GM12878 (cell line): ENCODE measurements at regions not wholly inside any gene's neighbourhood (a gene's known extent, or its start where the extent isn't known, plus 50 kb on each side); places are given as distances from the start of the nearest gene placed in this dataset.

Source experiments
- ATF7 ChIP-seq: fragments of 450-650 bp; IDR thresholded peaks from 2 replicates; pipeline ENCODE4 v1.6.1; 2016; ENCODE audit warnings: low read depth, mild to moderate bottlenecking
- NFYB ChIP-seq: IDR thresholded peaks from 2 replicates; pipeline ENCODE4 v1.6.1; 2011; ENCODE audit warnings: low read depth, mild to moderate bottlenecking, low read length, improper control_type of control experiment, moderate library complexity; ENCODE audit not compliant: insufficient read depth
- POLR2AphosphoS5 ChIP-seq: IDR thresholded peaks from 2 replicates; pipeline ENCODE4 v1.6.1; 2011; ENCODE audit warnings: mild to moderate bottlenecking, low read length, inconsistent platforms
- RAD21 ChIP-seq: IDR thresholded peaks from 2 replicates; pipeline ENCODE4 v1.6.1; 2011; ENCODE audit warnings: mild to moderate bottlenecking, low read depth, low read length, moderate library complexity; ENCODE audit not compliant: insufficient read depth
- SIN3A ChIP-seq: IDR thresholded peaks from 2 replicates; pipeline ENCODE4 v1.6.1; 2012; ENCODE audit warnings: low read depth, low read length, improper control_type of control experiment
- SUZ12 ChIP-seq: fragments of 200-600 bp; sonication (generic); IDR thresholded peaks from one replicate; pipeline ENCODE4 v1.6.1; 2018; ENCODE audit warnings: antibody characterized with exemption, mild to moderate bottlenecking; ENCODE audit not compliant: unreplicated experiment
- TF ChIP-seq, protein P1 (sequence below), 3 experiments: IDR thresholded peaks in 2 of 3; conservative IDR thresholded peaks in 1 of 3; 2 replicates each; pipeline ENCODE4 v1.5.1; 2011; ENCODE audit warnings: low read depth in 3 of 3, low read length in 3 of 3, mild to moderate bottlenecking in 3 of 3, control low read depth in 2 of 3, moderate library complexity in 2 of 3, inconsistent platforms in 1 of 3, mixed read lengths in 1 of 3; ENCODE audit not compliant: control insufficient read depth in 2 of 3, insufficient read depth in 1 of 3; ENCODE audit errors: extremely low read depth in 1 of 3
- TF ChIP-seq, protein P2 (sequence below): fragments of 450-650 bp; IDR thresholded peaks from 2 replicates; pipeline ENCODE4 v1.6.1; 2018; ENCODE audit warnings: mild to moderate bottlenecking, low read depth, moderate library complexity; ENCODE audit not compliant: partially characterized antibody

DNA sequence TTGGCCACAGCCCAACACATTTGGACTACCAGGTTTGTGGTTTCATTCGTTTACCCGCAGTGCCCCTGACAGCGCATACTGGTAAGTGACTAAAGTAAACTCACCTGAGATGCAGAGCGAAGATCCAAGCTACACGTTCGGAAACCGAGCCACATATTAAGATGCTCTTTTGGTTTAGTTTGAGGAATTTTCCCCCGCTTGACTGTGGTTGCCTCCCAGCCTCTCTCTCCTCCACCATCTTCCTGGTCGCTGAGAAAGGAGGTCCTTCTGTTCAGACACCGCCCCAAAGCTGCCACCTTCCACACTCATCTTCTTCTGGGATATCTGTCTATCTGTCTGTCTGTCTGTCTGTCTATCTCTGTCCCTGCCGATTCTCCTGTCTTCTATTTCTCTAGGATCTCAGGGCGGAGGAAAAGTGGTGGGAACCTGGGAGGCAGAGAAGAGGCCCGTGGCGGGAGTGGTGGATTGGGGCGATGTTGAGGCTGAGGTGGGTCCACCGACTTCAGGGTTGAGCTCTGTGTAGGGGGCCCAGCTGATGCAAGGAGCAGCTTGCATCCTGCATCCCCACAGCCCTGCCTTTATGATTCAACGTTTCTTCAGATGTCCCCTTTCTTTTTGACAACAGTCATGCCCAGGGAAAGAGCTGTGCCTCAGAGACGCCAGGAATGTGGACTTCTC, 196.9 kb upstream of the ZNF184 start:
- TF ChIP-seq, protein P1, sequence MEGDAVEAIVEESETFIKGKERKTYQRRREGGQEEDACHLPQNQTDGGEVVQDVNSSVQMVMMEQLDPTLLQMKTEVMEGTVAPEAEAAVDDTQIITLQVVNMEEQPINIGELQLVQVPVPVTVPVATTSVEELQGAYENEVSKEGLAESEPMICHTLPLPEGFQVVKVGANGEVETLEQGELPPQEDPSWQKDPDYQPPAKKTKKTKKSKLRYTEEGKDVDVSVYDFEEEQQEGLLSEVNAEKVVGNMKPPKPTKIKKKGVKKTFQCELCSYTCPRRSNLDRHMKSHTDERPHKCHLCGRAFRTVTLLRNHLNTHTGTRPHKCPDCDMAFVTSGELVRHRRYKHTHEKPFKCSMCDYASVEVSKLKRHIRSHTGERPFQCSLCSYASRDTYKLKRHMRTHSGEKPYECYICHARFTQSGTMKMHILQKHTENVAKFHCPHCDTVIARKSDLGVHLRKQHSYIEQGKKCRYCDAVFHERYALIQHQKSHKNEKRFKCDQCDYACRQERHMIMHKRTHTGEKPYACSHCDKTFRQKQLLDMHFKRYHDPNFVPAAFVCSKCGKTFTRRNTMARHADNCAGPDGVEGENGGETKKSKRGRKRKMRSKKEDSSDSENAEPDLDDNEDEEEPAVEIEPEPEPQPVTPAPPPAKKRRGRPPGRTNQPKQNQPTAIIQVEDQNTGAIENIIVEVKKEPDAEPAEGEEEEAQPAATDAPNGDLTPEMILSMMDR (IDR thresholded peaks at IDR 0.05 in 2 of 3, conservative IDR thresholded peaks at IDR 0.05 in 1 of 3; ENCODE audit: control insufficient read depth in 2 of 3, extremely low read depth in 1 of 3, insufficient read depth in 1 of 3, low read depth in 3 of 3, low read length in 3 of 3) = no peak
- TF ChIP-seq SIN3A = no peak
- TF ChIP-seq ATF7 = no peak
- TF ChIP-seq, protein P2, sequence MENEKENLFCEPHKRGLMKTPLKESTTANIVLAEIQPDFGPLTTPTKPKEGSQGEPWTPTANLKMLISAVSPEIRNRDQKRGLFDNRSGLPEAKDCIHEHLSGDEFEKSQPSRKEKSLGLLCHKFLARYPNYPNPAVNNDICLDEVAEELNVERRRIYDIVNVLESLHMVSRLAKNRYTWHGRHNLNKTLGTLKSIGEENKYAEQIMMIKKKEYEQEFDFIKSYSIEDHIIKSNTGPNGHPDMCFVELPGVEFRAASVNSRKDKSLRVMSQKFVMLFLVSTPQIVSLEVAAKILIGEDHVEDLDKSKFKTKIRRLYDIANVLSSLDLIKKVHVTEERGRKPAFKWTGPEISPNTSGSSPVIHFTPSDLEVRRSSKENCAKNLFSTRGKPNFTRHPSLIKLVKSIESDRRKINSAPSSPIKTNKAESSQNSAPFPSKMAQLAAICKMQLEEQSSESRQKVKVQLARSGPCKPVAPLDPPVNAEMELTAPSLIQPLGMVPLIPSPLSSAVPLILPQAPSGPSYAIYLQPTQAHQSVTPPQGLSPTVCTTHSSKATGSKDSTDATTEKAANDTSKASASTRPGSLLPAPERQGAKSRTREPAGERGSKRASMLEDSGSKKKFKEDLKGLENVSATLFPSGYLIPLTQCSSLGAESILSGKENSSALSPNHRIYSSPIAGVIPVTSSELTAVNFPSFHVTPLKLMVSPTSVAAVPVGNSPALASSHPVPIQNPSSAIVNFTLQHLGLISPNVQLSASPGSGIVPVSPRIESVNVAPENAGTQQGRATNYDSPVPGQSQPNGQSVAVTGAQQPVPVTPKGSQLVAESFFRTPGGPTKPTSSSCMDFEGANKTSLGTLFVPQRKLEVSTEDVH = no peak
- TF ChIP-seq NFYB = no peak
- TF ChIP-seq SUZ12 = no peak
- TF ChIP-seq RAD21 = no peak
- TF ChIP-seq POLR2AphosphoS5 = no peak
